Coronary artery (tissue), 2 donors: ENCODE measurements at regions not wholly inside any gene's neighbourhood (a gene's known extent, or its start where the extent isn't known, plus 50 kb on each side); places are given as distances from the start of the nearest gene placed in this dataset.

ENCODE experiments used
- DNase-seq: peaks from one replicate; pipeline ENCODE4 v3.0.0-alpha.2; 2017; ENCODE audit warnings: low spot score
- H3K27ac ChIP-seq, 2 donors: fragments of 200-600 bp; sonication (generic); one replicate each; pipeline ENCODE4 v1.5.1; 2016 to 2019
- H3K4me3 ChIP-seq: fragments of 200-600 bp; sonication (generic); 2 replicates; pipeline ENCODE4 v1.5.1; 2016; ENCODE audit warnings: mild to moderate bottlenecking, moderate library complexity
- TF ChIP-seq, protein P1 (sequence below): fragments of 200-600 bp; sonication (generic); IDR thresholded peaks from one replicate; pipeline ENCODE4 v1.5.1; 2019; ENCODE audit warnings: antibody characterized with exemption

GRCh38 chr6:93784794-93785693 is 365.7 kb upstream of the EPHA7 start:
- Histone ChIP-seq H3K27ac (no peak overlapping the region), H3K4me3 (peak overlapping the region; percentile 46)
- DNase-seq: no peak
- TF ChIP-seq, protein P1, sequence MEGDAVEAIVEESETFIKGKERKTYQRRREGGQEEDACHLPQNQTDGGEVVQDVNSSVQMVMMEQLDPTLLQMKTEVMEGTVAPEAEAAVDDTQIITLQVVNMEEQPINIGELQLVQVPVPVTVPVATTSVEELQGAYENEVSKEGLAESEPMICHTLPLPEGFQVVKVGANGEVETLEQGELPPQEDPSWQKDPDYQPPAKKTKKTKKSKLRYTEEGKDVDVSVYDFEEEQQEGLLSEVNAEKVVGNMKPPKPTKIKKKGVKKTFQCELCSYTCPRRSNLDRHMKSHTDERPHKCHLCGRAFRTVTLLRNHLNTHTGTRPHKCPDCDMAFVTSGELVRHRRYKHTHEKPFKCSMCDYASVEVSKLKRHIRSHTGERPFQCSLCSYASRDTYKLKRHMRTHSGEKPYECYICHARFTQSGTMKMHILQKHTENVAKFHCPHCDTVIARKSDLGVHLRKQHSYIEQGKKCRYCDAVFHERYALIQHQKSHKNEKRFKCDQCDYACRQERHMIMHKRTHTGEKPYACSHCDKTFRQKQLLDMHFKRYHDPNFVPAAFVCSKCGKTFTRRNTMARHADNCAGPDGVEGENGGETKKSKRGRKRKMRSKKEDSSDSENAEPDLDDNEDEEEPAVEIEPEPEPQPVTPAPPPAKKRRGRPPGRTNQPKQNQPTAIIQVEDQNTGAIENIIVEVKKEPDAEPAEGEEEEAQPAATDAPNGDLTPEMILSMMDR: no peak

- Histone ChIP-seq H3K27ac (peak overlapping the region in 1 of 2 donors; percentile 27), H3K4me3 (peak overlapping the region; percentile 59)
- no peak for DNase-seq
- TF ChIP-seq, protein P1: no peak
These were observed 359.9 kb upstream of the EPHA7 start for GRCh38 chr6:93779086-93779841.

GRCh38 chr6:93759190-93759589 is 339.8 kb upstream of the EPHA7 start:
- Histone ChIP-seq H3K27ac (no peak overlapping the region), H3K4me3 (no peak overlapping the region)
- no peak for DNase-seq
- TF ChIP-seq, protein P1: no peak

DNA sequence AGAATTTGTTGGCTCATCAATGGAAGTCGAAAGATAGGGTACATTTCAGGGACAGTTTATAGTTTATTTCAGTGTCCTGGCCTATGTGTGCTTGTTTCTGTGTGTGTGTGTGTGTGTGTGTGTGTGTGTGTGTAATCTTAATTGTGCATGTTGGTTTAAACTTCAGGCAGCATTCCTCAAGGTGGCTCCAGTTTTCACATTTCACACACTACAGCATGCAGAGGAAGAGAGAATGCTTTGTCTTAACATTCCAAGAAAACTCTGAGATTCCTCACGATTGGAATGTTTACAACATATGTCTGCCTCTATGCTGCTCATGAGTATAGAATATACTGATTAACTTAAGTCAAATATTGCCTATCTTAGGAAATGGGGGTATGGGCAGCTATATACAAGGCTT is 332.6 kb upstream of the EPHA7 start:
- no peak overlapping the region for H3K4me3 ChIP-seq
- no peak overlapping the region for H3K27ac ChIP-seq
- DNase-seq: no peak
- TF ChIP-seq, protein P1: no peak

GRCh38 chr6:93749930-93750329 is 330.6 kb upstream of the EPHA7 start:
- no peak for DNase-seq
- Histone ChIP-seq H3K27ac (no peak overlapping the region), H3K4me3 (no peak overlapping the region)
- TF ChIP-seq, protein P1: no peak

- TF ChIP-seq, protein P1: no peak
- no peak overlapping the region for H3K27ac ChIP-seq
- DNase-seq: no peak
- no peak overlapping the region for H3K4me3 ChIP-seq
These were observed 329.8 kb upstream of the EPHA7 start for GRCh38 chr6:93749191-93749590.
